Endothelial cell of umbilical vein (primary cell): ENCODE measurements at regions not wholly inside any gene's neighbourhood (a gene's known extent, or its start where the extent isn't known, plus 50 kb on each side); places are given as distances from the start of the nearest gene placed in this dataset.

Source experiments
- BruUV-seq: library from RNA; stranded (reverse); fragments of 400-500 nt; replicated peaks from 2 replicates; lab custom pipeline; 2021; lab: Mats Ljungman, UMichigan
- CTCF ChIA-PET: fragments of 300-600, 350-600 bp; sonication (Branson Sonifier 250); formaldehyde crosslinking; loops from one replicate; lab custom pipeline; 2021; ENCODE audit warnings: antibody characterized with exemption, inconsistent platforms; lab: Charles Lee
- POLR2A ChIA-PET: fragments of 300-600, 350-600 bp; sonication (Branson Sonifier 250); formaldehyde crosslinking; loops from one replicate; lab custom pipeline; 2021; ENCODE audit warnings: antibody characterized with exemption, inconsistent platforms; lab: Charles Lee
- DNase-seq: peaks from one replicate; pipeline ENCODE4 v3.0.0-alpha.2; 2011; ENCODE audit warnings: low read depth, low spot score
- FAIRE-seq: peaks from 2 replicates; lab custom pipeline; 2011; peaks lifted over from hg19 to GRCh38; lab: Jason Lieb, UNC
- H2AFZ ChIP-seq: 2 replicates; pipeline ENCODE4 v1.6.0; 2012; ENCODE audit warnings: low read depth, low read length, control low read depth, inconsistent platforms
- H3K27ac ChIP-seq: 2 replicates; pipeline ENCODE4 v1.5.1; 2011; ENCODE audit warnings: low read depth, mild to moderate bottlenecking, control low read depth, low read length, moderate library complexity; ENCODE audit not compliant: insufficient read depth
- H3K27me3 ChIP-seq, 2 experiments: 2 replicates each; pipeline versions ENCODE4 v1.6.0 to v1.6.1; 2011; ENCODE audit warnings: low read length in 2 of 2, mixed read lengths in 1 of 2; ENCODE audit not compliant: control insufficient read depth in 2 of 2, insufficient read depth in 2 of 2
- H3K36me3 ChIP-seq, 2 experiments: 2 replicates in 1 of 2; 3 replicates in 1 of 2; pipeline ENCODE4 v1.5.1; 2011; ENCODE audit warnings: low read length in 2 of 2, mild to moderate bottlenecking in 1 of 2, moderate library complexity in 1 of 2; ENCODE audit not compliant: control insufficient read depth in 2 of 2, insufficient read depth in 2 of 2; ENCODE audit errors: extremely low read depth in 1 of 2
- H3K4me1 ChIP-seq: 3 replicates; pipeline ENCODE4 v1.5.1; 2011; ENCODE audit warnings: mild to moderate bottlenecking, low read length; ENCODE audit not compliant: control insufficient read depth, insufficient read depth; ENCODE audit errors: extremely low read depth
- H3K4me2 ChIP-seq: 2 replicates; pipeline ENCODE4 v1.6.1; 2011; ENCODE audit warnings: low read length, control low read depth, mixed read lengths; ENCODE audit not compliant: insufficient read depth
- H3K4me3 ChIP-seq, 3 experiments: fragments of 200-600 bp in 1 of 3; sonication (generic), shearing (Covaris generic) in 1 of 3; replicated peaks in 1 of 3; 2 replicates each; pipeline ENCODE4 v1.5.1; 2011 to 2016; ENCODE audit warnings: control low read depth in 3 of 3, low read length in 3 of 3, mild to moderate bottlenecking in 2 of 3, inconsistent platforms in 1 of 3, low read depth in 1 of 3, moderate library complexity in 1 of 3; ENCODE audit not compliant: insufficient read depth in 1 of 3
- H3K79me2 ChIP-seq: 2 replicates; pipeline ENCODE4 v1.6.0; 2012; ENCODE audit warnings: low read length, inconsistent platforms; ENCODE audit not compliant: control insufficient read depth, insufficient read depth
- H3K9ac ChIP-seq: replicated peaks from 2 replicates; pipeline ENCODE3; 2011; ENCODE audit warnings: low read length, control low read depth; ENCODE audit not compliant: insufficient read depth; ENCODE audit errors: extremely low read depth
- H3K9me1 ChIP-seq: replicated peaks from 3 replicates; pipeline ENCODE4 v1.6.0; 2011; ENCODE audit warnings: mild to moderate bottlenecking, low read length; ENCODE audit not compliant: control insufficient read depth, insufficient read depth; ENCODE audit errors: extremely low read depth
- H3K9me3 ChIP-seq: replicated peaks from 2 replicates; pipeline ENCODE4 v1.5.1; 2012; ENCODE audit warnings: low read length, inconsistent platforms; ENCODE audit not compliant: control insufficient read depth, insufficient read depth
- H4K20me1 ChIP-seq: replicated peaks from 2 replicates; pipeline ENCODE3; 2011; ENCODE audit warnings: mild to moderate bottlenecking, low read length; ENCODE audit not compliant: control insufficient read depth, insufficient read depth; ENCODE audit errors: extremely low read depth
- CTCF ChIP-seq, 2 donors: IDR thresholded peaks; 1 replicate in 1 of 2; 2 replicates in 1 of 2; pipeline ENCODE4 v1.5.1; 2011; ENCODE audit warnings: low read length in 2 of 2, mild to moderate bottlenecking in 2 of 2, moderate library complexity in 2 of 2, control low read depth in 1 of 2, inconsistent platforms in 1 of 2, low read depth in 1 of 2; ENCODE audit not compliant: insufficient read depth in 1 of 2; ENCODE audit errors: extremely low read depth in 1 of 2
- EZH2 ChIP-seq: IDR thresholded peaks from 2 replicates; pipeline ENCODE4 v1.6.1; 2012; ENCODE audit warnings: borderline replicate concordance, low read depth, mild to moderate bottlenecking, moderate library complexity, low read length, inconsistent platforms; ENCODE audit not compliant: severe bottlenecking
- FOS ChIP-seq: IDR thresholded peaks from 2 replicates; pipeline ENCODE4 v1.6.1; 2011; ENCODE audit warnings: mild to moderate bottlenecking, low read length, moderate library complexity, borderline replicate concordance; ENCODE audit not compliant: insufficient read depth
- GATA2 ChIP-seq: IDR thresholded peaks from 2 replicates; pipeline ENCODE4 v1.7.0; 2011; ENCODE audit warnings: low read depth, mild to moderate bottlenecking, moderate library complexity, mixed read lengths, low read length; ENCODE audit not compliant: insufficient read length, insufficient read depth
- JUN ChIP-seq: IDR thresholded peaks from 2 replicates; pipeline ENCODE4 v1.6.1; 2011; ENCODE audit warnings: borderline replicate concordance, low read depth; ENCODE audit not compliant: insufficient read length, insufficient read depth
- MAX ChIP-seq: IDR thresholded peaks from 2 replicates; pipeline ENCODE4 v1.6.1; 2011; ENCODE audit not compliant: insufficient read depth, insufficient read length
- MYC ChIP-seq: IDR thresholded peaks from one replicate; pipeline ENCODE4 v1.6.1; 2011; ENCODE audit warnings: mild to moderate bottlenecking, low read depth, low read length
- POLR2A ChIP-seq: IDR thresholded peaks from 2 replicates; pipeline ENCODE4 v1.6.1; 2012; ENCODE audit warnings: low read depth, mild to moderate bottlenecking, control low read depth, low read length
- POLR2AphosphoS5 ChIP-seq: IDR thresholded peaks from 2 replicates; pipeline ENCODE4 v1.6.1; 2012; ENCODE audit warnings: low read depth, mild to moderate bottlenecking, control low read depth, low read length, moderate library complexity; ENCODE audit not compliant: insufficient read depth
- dilution Hi-C: fragments of 300-500 bp; cut with MboI; formaldehyde crosslinking; loops from one replicate; pipeline ENCODE4 v1.15.0; 2019; ENCODE audit warnings: low sequenced_read_pairs; ENCODE audit not compliant: extremely low pct_ligation_motif_present
- intact Hi-C: fragments of 100-400 bp; cut with micrococcal nuclease; formaldehyde crosslinking; loops from one replicate; pipeline ENCODE4 v1.10.0; 2022

- intact Hi-C loops: no loop called here
- BruUV-seq: no TSS peak
- no peak for TF ChIP-seq CTCF (IDR thresholded peaks at IDR 0.05; ENCODE audit: extremely low read depth in 1 of 2, insufficient read depth in 1 of 2, low read depth in 1 of 2, low read length in 2 of 2)
- TF ChIP-seq MAX: no peak
- no peak for TF ChIP-seq POLR2A
- no peak for TF ChIP-seq POLR2AphosphoS5
- Histone ChIP-seq H3K9ac (no peak overlapping the region), H3K27ac (no peak overlapping the region), H3K4me1 (no peaks in the 10 kb centered on the region), H3K9me3 (no peaks in the 10 kb centered on the region), H2AFZ (no peak overlapping the region), H3K9me1 (no peaks in the 10 kb centered on the region), H3K4me2 (no peak overlapping the region), H3K36me3 (no peaks in the 10 kb centered on the region), H4K20me1 (no peaks in the 10 kb centered on the region), H3K27me3 (no peaks in the 10 kb centered on the region), H3K79me2 (no peaks in the 10 kb centered on the region), H3K4me3 (no peak overlapping the region)
- no peak for DNase-seq
- FAIRE-seq: no peak
- CTCF ChIA-PET: no interaction called here
- POLR2A ChIA-PET: no interaction called here
- dilution Hi-C loops: no loop called here
Measured at GRCh38 chr10:81034383-81034782, 496.7 kb downstream of the SH2D4B start.

- Histone ChIP-seq H3K4me1 (no peaks in the 10 kb centered on the region), H3K36me3 (no peaks in the 10 kb centered on the region), H3K4me2 (no peak overlapping the region), H3K9me3 (no peaks in the 10 kb centered on the region), H3K79me2 (no peaks in the 10 kb centered on the region), H3K9me1 (no peaks in the 10 kb centered on the region), H3K9ac (no peak overlapping the region), H3K27ac (no peak overlapping the region), H2AFZ (no peak overlapping the region), H3K4me3 (no peak overlapping the region), H3K27me3 (no peaks in the 10 kb centered on the region), H4K20me1 (no peaks in the 10 kb centered on the region)
- ChIA-PET POLR2A (no interaction called here), CTCF (no interaction called here)
- dilution Hi-C loops: no loop called here
- FAIRE-seq: no peak
- DNase-seq: no peak
- intact Hi-C loops: no loop called here
- no TSS peak for BruUV-seq
- TF ChIP-seq POLR2A (no peak), MYC (no peak), JUN (no peak), EZH2 (no peak), MAX (no peak), FOS (no peak), POLR2AphosphoS5 (no peak), GATA2 (no peak), CTCF (IDR thresholded peaks at IDR 0.05; ENCODE audit: extremely low read depth in 1 of 2, insufficient read depth in 1 of 2, low read depth in 1 of 2, low read length in 2 of 2) (no peak)
Measured at GRCh38 chr10:81036257-81036656, 498.6 kb downstream of the SH2D4B start.
